Glutamatergic neuron (in vitro differentiated cells): ENCODE measurements at regions not wholly inside any gene's neighbourhood (a gene's known extent, or its start where the extent isn't known, plus 50 kb on each side); places are given as distances from the start of the nearest gene placed in this dataset.

ENCODE experiments used
- DNase-seq: peaks from one replicate; pipeline ENCODE4 v3.0.0; 2022
- H3K27ac Mint-ChIP-seq: one replicate; pipeline ENCODE4 v1.8.0; 2020; ENCODE audit warnings: mild to moderate bottlenecking, mixed read lengths, inconsistent platforms; ENCODE audit not compliant: unreplicated experiment
- H3K27me3 Mint-ChIP-seq: one replicate; pipeline ENCODE4 v1.8.0; 2020; ENCODE audit warnings: mild to moderate bottlenecking, moderate library complexity, mixed read lengths, inconsistent platforms; ENCODE audit not compliant: unreplicated experiment
- H3K36me3 Mint-ChIP-seq: one replicate; pipeline ENCODE4 v1.8.0; 2020; ENCODE audit warnings: mild to moderate bottlenecking, mixed read lengths, inconsistent platforms; ENCODE audit not compliant: unreplicated experiment
- H3K4me1 Mint-ChIP-seq: one replicate; pipeline ENCODE4 v1.8.0; 2020; ENCODE audit warnings: mild to moderate bottlenecking, low read depth, mixed read lengths, inconsistent platforms; ENCODE audit not compliant: unreplicated experiment
- H3K4me3 Mint-ChIP-seq: one replicate; pipeline ENCODE4 v1.8.0; 2020; ENCODE audit warnings: mild to moderate bottlenecking, mixed read lengths, inconsistent platforms; ENCODE audit not compliant: unreplicated experiment
- H3K9me3 Mint-ChIP-seq: one replicate; pipeline ENCODE4 v1.8.0; 2020; ENCODE audit warnings: mild to moderate bottlenecking, moderate library complexity, mixed read lengths, inconsistent platforms; ENCODE audit not compliant: unreplicated experiment
- CTCF ChIP-seq: fragments of 200-600 bp; sonication (generic); IDR thresholded peaks from one replicate; pipeline ENCODE4 v1.5.0; 2021; ENCODE audit not compliant: partially characterized antibody, unreplicated experiment

GRCh38 chr13:50706505-50706904 is 137.0 kb downstream of the DLEU7 start:
- Mint-ChIP-seq H3K4me1 (peaks cover 7% of the 10 kb centered on the region), H3K9me3 (peaks cover 2% of the 10 kb centered on the region), H3K27me3 (no peaks in the 10 kb centered on the region), H3K4me3 (no peak overlapping the region), H3K27ac (no peak overlapping the region), H3K36me3 (no peaks in the 10 kb centered on the region)
- no peak for DNase-seq
- no peak for TF ChIP-seq CTCF

GRCh38 chr13:50707628-50708027 is 135.9 kb downstream of the DLEU7 start:
- TF ChIP-seq CTCF = no peak
- Mint-ChIP-seq H3K27me3 (no peaks in the 10 kb centered on the region), H3K4me3 (no peak overlapping the region), H3K36me3 (no peaks in the 10 kb centered on the region), H3K27ac (no peak overlapping the region), H3K4me1 (peaks cover 7% of the 10 kb centered on the region), H3K9me3 (peaks cover 2% of the 10 kb centered on the region)
- DNase-seq = no peak

GRCh38 chr13:50708461-50708860 is 135.0 kb downstream of the DLEU7 start:
- H3K9me3 Mint-ChIP-seq = peaks cover 3% of the 10 kb centered on the region
- DNase-seq = no peak
- no peaks in the 10 kb centered on the region for H3K27me3 Mint-ChIP-seq
- H3K27ac Mint-ChIP-seq = no peak overlapping the region
- H3K4me3 Mint-ChIP-seq = no peak overlapping the region
- peaks cover 7% of the 10 kb centered on the region for H3K4me1 Mint-ChIP-seq
- H3K36me3 Mint-ChIP-seq = no peaks in the 10 kb centered on the region
- TF ChIP-seq CTCF = no peak

- peaks cover 7% of the 10 kb centered on the region for H3K4me1 Mint-ChIP-seq
- no peak for DNase-seq
- no peaks in the 10 kb centered on the region for H3K27me3 Mint-ChIP-seq
- no peak overlapping the region for H3K4me3 Mint-ChIP-seq
- peaks cover 3% of the 10 kb centered on the region for H3K9me3 Mint-ChIP-seq
- no peak overlapping the region for H3K27ac Mint-ChIP-seq
- no peaks in the 10 kb centered on the region for H3K36me3 Mint-ChIP-seq
- TF ChIP-seq CTCF = no peak
These were observed 134.4 kb downstream of the DLEU7 start for GRCh38 chr13:50709058-50709457.

- no peak for TF ChIP-seq CTCF
- H3K27me3 Mint-ChIP-seq = no peaks in the 10 kb centered on the region
- no peaks in the 10 kb centered on the region for H3K36me3 Mint-ChIP-seq
- H3K27ac Mint-ChIP-seq = no peak overlapping the region
- peaks cover 3% of the 10 kb centered on the region for H3K9me3 Mint-ChIP-seq
- peaks cover 7% of the 10 kb centered on the region for H3K4me1 Mint-ChIP-seq
- no peak for DNase-seq
- no peak overlapping the region for H3K4me3 Mint-ChIP-seq
These were observed 132.2 kb downstream of the DLEU7 start for GRCh38 chr13:50711131-50711815.
